NCI-H1092 (cell line): ENCODE measurements at regions not wholly inside any gene's neighbourhood (a gene's known extent, or its start where the extent isn't known, plus 50 kb on each side); places are given as distances from the start of the nearest gene placed in this dataset.

Experiments
- DNase-seq: peaks from one replicate; lab custom pipeline; 2025; lab: John Stamatoyannopoulos, UW

DNA sequence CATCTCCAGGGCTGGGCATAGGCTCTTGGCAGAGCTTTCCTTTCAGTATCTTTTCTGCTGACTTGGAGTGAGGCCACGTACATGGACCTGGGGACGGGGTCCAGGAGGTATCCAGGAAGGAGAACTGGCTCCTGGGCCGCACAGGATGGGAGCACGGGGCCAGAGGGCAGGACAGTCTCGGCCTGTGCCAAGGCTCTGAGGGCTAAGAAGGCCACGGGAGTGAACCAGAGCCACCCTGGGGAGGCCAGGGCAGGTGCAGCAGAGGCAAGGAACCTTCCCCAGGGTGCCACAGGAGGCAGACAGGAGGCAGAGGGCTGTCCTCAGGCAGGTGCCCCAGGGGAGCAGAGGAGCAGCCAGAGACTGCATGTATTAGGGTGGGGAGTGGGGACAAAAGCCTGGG lies 50.3 kb downstream of the PLXNA1 start:
- no peak for DNase-seq

DNA sequence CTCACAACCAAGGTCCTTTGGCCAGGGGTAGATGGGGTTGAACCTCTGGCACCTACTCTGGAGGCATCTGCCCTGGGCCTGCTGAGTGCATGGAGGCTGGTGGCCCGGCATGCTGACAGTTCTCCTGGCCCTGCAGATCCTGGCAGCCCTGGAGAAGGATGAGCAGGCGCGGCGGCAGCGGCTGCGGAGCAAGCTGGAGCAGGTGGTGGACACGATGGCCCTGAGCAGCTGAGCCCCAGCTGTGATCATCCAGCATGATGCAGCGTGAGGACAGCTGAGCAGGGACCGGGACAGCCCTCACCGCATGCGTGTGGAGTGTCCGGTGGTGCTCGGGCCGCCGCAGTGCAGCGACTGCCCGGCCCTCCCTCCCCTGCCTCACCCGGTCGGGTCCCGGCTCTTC lies 50.9 kb downstream of the PLXNA1 start:
- no peak for DNase-seq

DNA sequence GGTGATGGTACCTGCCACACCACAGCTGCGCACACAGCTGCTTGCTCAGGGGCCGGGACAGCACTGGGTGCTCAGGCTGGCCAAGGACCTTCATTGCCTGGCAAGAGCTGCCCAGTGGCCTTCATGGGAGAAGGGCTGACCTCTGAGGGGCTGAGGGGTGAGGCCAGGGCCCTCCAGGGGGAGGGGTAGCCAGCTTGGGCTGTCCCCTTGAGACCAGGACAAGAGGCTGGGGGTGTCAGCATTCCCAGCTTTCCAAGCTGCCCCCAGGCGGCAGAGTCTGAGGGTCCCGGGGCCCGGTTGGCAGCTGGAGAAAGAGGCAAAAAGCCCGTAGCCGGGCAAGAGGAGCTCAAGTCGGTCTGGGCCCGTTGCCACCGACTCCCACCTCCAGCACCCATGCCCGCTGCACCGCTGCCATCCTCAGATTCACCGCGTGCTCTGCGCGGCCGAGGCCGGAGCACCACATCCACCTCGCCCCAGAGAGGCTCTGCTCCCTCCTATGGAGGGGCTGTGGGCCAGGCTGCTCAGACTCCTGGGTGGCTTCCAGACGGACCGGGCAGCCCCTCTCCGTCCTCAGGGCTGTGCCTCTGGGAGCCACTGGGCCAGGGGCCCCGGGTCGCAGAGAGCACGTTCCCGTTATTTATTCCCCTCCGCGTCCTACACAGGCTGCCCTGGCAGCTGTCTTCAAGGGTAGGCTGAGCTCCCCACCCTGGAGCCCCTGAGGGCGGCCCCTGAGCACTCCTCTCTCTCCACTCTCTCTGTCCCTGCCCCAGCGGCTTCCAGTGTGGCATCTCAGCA lies 51.5 kb downstream of the PLXNA1 start:
- no peak for DNase-seq

DNA sequence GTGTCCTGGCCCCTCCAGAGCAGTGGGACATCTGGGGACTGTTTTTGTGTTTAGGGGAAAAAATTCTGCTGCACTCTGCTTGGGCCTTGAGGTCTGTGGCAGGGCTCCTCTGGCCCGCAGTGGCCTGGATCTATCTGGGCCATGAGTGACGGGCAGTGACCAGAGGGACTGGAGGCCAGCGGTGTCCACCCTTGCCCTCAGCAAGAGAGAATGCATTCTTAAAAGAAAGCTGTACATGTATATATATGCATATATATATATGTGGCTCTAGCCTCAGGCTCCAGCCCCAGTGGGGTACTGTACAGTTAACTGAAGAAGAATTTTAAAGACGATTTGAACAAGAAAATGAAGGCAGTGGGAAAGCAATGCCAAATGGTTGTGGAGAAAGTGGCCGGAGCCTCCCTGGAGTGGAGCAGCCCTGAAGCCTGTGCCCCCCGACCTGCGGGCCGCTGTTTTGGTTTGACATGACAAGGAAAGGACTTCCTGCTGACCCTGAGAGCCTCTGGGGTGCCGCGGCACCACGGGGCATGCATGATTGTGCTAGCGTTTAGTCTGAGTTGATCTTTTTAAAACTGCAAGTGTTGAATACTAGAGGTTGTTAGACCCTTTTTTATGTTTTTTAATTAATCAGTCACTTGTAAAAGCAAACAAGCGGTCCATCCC lies 52.2 kb downstream of the PLXNA1 start:
- no peak for DNase-seq

DNA sequence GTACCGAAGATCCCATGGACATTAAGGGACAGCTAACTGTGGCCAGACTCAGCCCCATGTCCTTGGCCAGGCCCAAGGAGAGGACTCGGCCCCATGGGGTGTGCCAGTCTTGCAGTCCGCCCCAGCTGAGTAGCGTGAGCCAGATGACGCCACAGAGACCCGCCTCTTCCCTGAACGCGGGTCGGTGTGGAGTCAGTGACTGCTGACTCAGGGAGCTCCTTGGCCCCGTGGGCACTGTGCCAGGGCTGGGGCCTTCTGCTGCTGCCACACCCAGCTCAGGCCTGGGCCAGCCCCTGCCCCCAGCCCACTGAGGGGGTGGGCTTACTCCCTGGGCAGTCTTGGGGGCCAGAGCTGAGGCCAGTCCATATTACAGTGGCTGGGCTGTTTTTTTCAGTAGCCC lies 52.8 kb downstream of the PLXNA1 start:
- DNase-seq: no peak

DNA sequence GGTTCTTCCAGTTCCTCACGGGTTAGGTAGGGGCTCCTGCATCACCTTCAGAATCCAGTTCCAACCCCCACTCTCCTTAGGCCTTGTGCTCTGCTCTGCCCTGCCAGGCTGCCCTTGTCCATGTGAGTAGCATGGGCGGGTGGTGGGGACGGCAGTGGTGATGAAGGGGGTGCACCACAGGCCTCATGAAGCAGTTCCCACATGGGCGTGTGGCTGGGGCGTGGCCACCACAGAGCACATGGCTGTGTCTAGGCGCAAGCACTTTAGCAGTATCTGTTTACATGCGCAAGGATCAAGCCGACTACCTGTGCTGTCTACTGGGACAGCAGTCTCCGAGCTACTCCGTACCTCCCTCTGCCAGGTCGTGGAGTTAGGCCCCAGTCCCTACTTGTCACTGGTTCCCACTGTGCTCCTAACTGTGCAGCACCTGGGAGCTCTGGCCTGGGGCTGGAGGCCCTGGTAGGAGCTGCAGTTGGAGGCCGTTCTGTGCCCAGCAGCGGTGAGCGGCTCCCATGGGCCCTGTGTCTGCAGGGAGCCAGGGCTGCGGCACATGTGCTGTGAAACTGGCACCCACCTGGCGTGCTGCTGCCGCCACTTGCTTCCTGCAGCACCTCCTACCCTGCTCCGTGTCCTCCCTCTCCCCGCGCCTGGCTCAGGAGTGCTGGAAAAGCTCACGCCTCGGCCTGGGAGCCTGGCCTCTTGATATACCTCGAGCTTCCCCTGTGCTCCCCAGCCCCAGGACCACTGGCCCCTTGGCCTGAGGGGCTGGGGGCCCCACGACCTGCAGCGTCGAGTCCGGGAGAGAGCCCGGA lies 53.5 kb downstream of the PLXNA1 start:
- no peak for DNase-seq

DNA sequence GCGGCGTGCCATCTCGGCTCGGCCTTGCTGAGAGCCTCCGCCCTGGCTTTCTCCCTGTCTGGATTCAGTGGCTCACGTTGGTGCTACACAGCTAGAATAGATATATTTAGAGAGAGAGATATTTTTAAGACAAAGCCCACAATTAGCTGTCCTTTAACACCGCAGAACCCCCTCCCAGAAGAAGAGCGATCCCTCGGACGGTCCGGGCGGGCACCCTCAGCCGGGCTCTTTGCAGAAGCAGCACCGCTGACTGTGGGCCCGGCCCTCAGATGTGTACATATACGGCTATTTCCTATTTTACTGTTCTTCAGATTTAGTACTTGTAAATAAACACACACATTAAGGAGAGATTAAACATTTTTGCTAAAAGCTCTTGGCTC lies 54.1 kb downstream of the PLXNA1 start:
- DNase-seq: no peak

DNA sequence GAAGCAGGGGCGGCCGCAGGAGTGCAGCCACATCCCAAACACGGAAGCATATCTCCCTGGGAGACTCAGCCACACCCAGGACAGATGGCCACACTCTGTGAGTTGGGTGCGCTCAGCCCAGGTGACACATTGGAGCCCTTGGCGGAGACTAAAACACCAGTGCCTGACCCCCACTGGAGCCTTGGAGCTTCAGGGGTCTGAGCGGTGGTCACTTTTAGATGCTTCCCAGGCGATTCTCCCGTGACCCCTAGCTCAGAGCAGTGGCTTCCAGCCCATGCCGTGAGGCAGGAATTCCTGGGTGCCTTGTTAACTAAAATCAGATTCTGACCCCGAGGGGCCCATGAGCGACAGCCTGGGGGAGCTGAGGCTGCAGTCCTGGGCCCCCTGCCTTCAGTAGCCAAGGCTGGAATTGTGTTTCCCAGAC lies 54.5 kb downstream of the PLXNA1 start:
- DNase-seq: no peak

DNA sequence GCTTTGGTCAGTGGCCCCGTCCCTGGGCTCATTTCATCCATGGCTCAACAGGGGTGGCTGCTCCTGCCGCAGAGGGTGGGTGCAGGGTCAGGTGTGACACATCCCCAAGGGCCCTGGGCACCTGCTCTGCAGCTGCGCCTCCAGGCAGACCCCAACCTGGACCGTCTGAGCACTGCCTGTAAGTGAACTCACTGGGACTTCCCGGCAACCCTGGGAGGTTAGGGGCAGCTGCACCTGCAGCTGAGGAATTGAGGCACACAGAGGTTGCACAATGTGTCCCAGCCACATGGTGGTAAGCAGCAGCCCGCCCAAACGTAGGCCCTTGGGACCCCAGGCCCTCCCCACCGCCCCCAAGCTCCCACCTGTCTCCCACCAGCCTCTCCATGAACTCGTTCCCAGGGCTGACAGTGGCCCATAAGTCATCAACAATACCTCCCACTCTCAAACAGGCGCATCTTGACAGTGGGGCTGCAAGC lies 55.1 kb downstream of the PLXNA1 start:
- DNase-seq: no peak

DNA sequence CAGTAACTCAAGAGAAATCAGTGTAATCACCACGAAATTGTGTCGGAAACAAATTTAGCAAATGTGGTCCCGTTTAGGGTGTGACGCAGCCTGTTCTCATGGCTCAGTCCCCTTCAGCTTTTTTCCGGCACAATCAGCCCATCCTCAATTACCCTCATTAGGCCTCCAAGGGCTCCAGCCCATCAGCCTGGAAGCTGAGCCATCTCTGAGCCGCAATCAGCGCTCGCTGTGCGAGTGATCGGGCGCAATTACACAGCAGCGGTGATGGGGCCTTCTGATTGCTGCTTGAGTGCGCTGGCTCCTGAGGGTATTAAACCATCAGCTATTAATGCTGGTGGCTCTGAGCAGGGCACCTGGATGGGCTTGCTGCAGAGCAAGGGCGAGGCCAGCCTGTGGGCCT lies 55.6 kb downstream of the PLXNA1 start:
- DNase-seq: no peak

DNA sequence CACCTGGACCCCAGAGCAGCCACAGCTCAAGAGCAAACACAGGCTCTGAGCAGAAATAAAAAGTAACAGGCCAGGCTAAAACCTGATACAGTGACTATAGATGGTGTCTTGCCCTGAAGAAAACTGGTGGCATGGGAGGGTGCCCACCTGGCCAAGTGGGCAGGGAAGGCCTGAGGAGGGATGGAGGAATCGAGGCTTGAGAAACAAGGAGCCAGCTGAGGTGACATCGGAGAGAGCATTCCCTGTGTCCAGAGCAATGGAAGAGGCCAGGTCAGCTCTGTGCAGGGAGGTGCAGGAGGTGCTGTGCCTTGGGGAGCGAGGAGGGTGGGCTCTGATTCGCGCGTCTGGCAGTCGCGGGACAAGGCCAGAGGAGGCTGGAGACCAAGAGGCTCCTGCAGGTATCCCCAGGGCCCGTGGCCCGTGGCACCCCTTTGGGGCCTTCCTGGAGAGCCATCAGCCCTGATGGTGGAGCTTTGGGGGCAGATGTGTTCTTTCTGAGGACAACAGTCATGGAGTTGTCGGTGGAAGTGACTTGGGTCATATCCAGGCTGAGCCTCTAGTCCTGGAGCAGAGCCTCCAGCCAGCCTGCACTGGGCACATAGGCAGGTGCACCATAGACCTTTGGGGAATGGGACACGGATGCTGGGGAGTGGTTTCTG lies 56.1 kb downstream of the PLXNA1 start:
- DNase-seq: no peak

DNA sequence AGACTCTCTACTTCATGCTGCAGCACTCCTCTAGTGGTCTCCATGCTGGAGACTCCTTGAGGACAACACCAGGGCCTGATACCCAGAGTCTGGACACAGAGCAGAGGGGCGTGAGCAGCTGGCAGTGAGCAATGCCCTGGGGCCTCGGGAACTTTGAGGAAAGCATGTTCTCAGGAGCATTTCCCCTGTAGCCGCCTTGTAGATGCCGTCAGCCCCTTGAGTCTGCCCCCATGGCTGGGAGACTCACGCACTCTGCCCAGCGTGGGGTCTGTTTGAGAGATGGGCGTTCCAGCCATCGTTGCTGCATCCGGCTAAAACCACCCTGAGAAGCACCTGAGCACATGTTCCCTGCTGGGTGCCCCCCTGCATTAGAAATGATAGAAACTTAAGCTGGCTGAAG lies 56.8 kb downstream of the PLXNA1 start:
- DNase-seq: no peak

DNA sequence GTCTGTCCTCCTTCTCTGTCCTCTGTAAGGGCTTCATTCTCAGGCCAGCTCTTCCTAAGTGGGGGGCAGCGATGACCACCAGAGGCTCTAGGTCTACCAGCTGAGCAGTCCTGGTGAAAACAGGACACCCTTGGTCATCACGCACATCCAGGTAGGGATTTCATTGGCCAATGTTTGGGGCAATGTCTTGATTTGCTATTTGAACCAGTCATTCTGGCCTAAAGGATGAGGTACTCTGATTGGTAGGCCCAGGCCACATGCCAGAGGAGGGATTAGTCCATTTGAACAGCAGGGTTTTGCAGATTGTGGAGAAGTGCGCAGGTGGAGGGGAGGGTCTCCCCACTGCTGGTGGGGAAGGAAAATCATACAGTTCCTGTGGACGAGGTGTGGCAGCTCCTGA lies 57.3 kb downstream of the PLXNA1 start:
- DNase-seq: no peak

DNA sequence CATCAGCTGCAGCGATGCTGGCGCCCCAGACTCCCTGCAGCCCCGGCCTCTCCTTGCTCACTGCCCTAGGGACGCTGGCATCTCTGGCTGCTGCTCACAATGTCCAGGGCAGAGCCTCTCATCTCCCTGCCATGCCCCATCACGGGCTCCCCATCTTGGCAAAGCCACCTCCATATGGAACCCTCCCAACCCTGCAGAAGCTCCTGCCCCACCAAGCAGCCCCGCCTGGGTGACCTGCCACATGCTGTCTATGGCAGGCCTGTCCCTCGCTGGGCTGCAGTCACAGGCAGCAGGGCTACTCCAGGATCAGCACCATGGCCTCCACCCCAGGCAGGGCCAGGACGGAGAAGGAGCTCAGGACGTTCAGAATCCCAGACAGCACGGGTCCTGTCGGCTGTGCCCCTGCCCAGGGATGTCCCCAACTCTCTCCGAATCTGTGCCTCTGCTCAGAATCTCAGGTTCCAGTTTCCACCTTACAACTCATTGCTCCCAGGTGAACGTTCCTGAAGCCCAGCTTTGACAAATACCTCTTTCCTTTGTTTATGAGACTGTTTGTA lies 58.4 kb downstream of the PLXNA1 start:
- DNase-seq: no peak

DNA sequence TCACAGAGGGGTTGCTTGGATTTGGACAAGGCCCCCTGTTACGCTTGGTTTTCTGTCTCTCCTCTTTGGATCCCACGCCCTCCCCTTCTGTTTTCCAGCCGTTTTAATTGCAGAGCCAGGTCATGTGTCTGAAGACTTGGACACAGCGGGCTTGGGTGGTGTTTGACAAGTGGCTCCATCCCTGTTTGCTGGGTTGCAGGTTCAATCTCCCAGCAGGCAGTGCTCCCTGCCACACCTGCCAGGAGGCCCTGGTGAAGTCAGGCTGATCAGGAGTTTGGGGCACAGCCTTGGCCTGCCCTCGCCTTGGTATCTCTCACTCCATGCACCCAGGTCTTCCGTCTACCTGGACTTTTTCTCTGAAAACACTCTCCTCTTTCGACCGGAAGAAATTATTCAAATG lies 59.0 kb downstream of the PLXNA1 start:
- DNase-seq: no peak

DNA sequence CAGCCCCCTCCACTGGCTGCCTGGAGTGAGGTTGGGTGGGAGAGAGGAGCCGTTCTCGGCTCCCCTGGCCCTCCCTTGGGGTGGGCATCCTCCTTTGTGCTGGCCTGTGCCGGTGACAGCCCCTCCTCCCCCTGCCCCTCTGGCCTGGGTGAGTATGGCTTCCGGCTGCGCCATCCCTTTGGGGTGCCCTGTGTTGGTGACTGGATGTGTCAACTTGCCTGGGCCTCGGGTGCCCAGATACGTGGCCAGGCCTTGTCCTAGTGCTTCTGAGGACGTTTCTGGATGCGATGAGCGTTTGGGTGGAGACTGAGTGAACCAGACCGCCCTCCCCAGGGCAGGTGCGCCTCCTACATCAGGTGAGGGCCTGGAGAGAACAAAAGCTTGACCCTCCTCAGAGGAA lies 59.7 kb downstream of the PLXNA1 start:
- no peak for DNase-seq

DNA sequence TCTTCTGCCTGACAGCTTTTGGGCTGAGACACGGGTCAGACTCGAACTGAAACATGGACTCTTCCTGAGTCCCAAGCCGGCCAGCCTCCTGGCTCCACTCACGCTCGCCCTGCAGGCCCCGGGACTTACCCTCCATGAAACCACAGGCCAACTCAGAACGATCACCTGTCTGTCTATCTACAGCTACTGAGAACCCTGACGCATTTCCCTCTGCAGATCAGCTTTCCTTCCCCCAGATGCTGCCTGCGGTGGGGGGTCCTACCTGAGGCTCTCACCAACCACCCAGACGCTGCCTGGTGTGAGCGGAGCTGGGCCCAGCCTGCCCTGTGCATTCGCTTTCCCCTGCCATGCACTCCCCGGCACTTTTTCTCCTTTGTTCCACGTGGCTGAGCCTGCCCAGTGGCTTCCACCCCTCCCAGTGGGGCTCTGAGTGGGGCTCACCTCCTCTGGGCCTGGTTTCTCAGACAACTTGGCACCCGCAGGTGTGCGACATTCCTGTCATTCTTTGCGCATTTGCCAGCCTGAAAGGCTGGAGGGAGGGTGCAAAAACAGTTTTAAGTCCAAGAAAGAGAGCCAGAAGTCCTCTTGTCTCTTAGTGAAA lies 60.2 kb downstream of the PLXNA1 start:
- DNase-seq: no peak

DNA sequence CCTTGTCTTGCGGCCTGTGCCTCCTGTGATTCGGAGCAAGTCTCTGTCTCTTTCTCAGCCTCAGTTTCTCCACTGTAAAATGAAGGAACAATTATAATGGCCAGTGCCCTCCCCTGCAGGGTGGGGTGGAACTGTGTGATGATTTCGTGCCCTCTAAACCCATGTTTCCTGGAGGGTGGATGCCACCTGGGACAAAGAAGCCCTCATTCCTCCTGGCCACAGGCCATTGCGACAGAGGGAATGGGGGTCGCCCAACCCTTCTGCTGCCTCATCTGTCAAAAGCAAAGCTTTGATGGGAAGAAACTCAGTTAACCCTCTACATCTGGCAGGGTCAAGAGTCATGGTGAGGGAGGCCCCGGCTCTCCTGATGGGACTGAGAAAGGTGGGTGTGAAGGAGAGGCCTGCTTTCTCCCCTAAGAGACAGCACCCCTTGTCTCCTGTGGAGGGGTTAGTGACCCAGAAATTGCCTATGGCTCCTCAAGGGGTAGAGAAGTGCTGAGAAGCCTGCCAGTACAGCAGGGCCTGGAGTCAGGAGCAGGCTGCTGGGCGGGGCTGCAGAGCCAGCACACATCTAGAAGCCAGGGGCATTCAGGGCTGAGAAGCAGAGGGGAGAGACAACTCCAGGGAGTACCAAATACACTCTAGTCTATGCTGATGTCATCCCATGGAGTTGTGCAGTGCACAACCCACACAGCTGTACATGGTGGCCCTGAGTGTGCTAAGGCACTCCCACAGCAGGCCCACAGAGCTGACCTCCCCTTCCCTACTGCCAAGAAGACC lies 61.0 kb downstream of the PLXNA1 start:
- no peak for DNase-seq

DNA sequence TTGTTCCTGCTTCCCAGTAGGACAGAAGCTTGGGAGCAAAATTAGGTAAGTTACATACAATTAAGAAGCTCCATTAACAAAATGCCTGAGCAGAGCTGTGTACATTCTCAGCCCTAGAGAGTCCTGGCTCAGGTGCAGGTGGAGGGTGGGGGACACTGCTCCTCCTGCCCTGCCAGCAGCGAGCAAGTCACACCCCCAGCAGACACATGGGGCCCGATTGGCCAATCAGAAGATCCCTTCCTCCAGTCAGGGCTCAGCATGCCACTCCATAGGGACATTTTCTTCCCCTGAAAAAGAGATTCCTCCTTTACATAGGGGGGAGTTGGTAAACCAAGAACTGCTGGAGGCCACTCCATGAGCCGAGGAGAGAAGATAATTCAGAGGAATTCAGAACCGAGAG lies 62.1 kb downstream of the PLXNA1 start:
- DNase-seq: peak; percentile 39

DNA sequence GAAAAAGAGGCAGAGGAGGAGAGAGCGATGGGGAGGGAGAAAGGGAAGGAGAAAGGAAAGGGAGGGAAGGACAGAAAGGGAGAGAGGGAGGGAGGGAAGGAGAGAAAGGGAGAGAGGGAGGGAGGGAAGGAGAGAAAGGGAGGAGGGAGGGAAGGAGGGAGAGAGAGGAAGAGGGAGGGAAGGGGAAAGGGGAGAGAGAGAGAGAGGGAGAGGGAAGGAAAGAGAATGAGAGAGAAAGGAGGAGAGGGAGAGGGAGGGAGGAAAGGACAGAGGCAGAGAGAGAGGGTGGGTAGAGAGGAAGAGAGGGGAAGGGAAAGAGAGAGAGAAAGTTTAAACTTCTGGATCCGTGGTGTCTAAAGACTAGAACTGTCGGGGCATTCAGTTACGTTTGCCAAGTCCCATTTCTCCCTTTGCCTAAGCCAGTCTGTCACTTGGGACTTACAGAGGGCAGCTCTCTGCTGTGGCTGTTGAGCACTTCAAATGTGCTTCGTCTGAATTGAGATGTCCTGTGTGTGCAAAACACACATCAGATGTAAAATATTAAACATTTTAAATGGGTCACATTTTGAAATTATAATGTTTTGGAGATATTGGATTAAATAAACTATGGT lies 62.6 kb downstream of the PLXNA1 start:
- no peak for DNase-seq
